ENCODE measurements at regions not wholly inside any gene's neighbourhood (a gene's known extent, or its start where the extent isn't known, plus 50 kb on each side); places are given as distances from the start of the nearest gene placed in this dataset.

DNA sequence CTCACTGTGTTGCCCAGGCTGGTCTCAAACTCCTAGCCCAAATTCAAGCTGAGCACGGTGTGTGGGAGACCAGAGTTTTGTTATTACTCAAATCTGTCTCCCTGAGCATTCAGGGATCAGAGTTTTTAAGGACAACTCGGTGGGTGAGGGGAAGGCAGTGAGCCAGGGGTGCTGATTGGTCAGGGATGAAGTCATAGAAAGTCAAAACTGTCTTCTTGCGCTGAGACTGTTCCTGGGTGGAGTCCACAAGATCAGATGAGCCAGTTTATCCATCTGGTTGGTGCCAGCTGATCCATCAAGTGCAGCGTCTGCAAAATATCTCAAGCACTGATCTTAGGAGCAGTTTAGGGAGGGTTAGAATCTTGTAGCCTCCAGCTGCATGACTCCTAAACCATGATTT, 346.3 kb downstream of the TMEM114 start:
- no peaks in the 10 kb centered on the region for H3K36me3 Mint-ChIP-seq (ENCODE audit: low read depth)
- no peaks in the 10 kb centered on the region for H3K27me3 Mint-ChIP-seq (ENCODE audit: low read depth)
- CTCF ChIA-PET = no interaction called here
- no peak overlapping the region for H3K27ac Mint-ChIP-seq
- no peak for DNase-seq
- H3K4me3 Mint-ChIP-seq = no peak overlapping the region
- intact Hi-C loops (cut with micrococcal nuclease) = no loop called here
- H3K4me1 Mint-ChIP-seq (ENCODE audit: low read depth) = no peaks in the 10 kb centered on the region
- H3K9me3 Mint-ChIP-seq = no peaks in the 10 kb centered on the region

DNA sequence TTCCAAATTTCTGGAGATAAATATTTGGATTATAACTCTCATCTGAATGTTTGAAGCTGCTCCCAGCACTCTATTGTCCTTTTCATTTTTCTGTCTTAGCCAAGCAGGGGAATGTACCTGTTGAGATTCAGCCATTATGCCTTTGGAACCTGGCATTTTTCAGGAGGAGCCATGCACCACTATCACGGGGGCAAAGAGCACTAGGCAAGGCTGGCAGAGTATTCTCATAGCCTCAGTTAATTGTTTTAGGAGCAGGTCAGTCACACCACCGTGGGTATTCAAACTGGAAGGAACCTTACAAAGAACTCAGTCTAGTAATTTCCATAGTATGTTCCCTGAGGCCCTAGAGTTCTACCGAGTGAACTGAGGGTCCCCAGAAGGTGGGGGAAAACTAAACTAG, 348.9 kb downstream of the TMEM114 start:
- no peaks in the 10 kb centered on the region for H3K4me1 Mint-ChIP-seq (ENCODE audit: low read depth)

DNA sequence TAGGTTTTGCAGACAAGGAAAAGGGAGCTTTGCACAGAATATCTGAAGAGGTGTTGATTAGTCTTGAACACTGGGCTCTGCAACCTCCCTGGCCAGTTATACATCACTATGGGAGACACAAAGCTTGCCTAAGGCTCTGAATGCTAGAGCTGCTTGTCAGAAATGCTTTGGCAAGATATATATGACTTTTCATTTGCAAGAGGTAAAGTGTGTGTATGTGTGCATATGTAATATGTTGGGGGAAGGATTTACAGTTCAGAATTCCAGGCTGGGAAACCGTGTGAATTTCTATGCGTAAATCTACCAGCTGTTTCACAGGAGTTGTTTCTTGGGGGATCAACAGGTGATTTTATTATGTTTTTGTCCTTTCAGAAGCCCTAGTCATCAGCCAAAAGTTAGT, 350.9 kb downstream of the TMEM114 start:
- H3K4me1 Mint-ChIP-seq (ENCODE audit: low read depth) = no peaks in the 10 kb centered on the region
- DNase-seq = no peak
- H3K4me3 Mint-ChIP-seq = no peak overlapping the region
- peaks cover 3% of the 10 kb centered on the region for H3K9me3 Mint-ChIP-seq
- no peak overlapping the region for H3K27ac Mint-ChIP-seq
- CTCF ChIA-PET = no interaction called here
- H3K36me3 Mint-ChIP-seq (ENCODE audit: low read depth) = no peaks in the 10 kb centered on the region
- H3K27me3 Mint-ChIP-seq (ENCODE audit: low read depth) = no peaks in the 10 kb centered on the region
- intact Hi-C loops (cut with micrococcal nuclease) = no loop called here

More for the DNA sequence above, 348.9 kb downstream of the TMEM114 start:
- H3K27me3 Mint-ChIP-seq (ENCODE audit: low read depth) = no peaks in the 10 kb centered on the region
- no peak overlapping the region for H3K27ac Mint-ChIP-seq
- H3K9me3 Mint-ChIP-seq = no peaks in the 10 kb centered on the region
- CTCF ChIA-PET = no interaction called here
- DNase-seq = no peak
- intact Hi-C loops (cut with micrococcal nuclease) = no loop called here
- no peak overlapping the region for H3K4me3 Mint-ChIP-seq
- H3K36me3 Mint-ChIP-seq (ENCODE audit: low read depth) = no peaks in the 10 kb centered on the region

DNA sequence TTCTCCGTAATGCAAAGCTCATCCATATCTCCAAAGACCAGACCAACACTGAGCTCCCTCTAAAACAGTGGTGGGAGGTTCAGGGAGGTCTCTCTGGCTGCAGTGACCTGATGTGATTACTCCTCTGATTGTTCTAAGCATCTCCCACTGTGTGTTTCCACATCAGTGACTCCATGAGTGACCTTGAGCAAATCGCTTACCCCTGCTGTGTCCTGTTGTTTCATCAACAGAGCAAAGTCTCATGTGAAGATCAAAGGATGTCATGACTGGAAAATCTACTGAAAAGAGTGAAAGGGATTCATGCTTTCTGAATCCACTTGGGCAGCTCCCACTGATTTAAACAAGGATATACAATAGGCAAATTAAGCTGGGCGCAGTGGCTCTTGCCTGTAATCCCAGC, 352.9 kb downstream of the TMEM114 start:
- CTCF ChIA-PET = no interaction called here
- Mint-ChIP-seq H3K4me1 (ENCODE audit: low read depth) (no peaks in the 10 kb centered on the region), H3K36me3 (ENCODE audit: low read depth) (no peaks in the 10 kb centered on the region), H3K4me3 (no peak overlapping the region), H3K9me3 (peaks cover 3% of the 10 kb centered on the region), H3K27me3 (ENCODE audit: low read depth) (no peaks in the 10 kb centered on the region), H3K27ac (no peak overlapping the region)
- intact Hi-C loops (cut with micrococcal nuclease) = no loop called here
- DNase-seq = no peak

DNA sequence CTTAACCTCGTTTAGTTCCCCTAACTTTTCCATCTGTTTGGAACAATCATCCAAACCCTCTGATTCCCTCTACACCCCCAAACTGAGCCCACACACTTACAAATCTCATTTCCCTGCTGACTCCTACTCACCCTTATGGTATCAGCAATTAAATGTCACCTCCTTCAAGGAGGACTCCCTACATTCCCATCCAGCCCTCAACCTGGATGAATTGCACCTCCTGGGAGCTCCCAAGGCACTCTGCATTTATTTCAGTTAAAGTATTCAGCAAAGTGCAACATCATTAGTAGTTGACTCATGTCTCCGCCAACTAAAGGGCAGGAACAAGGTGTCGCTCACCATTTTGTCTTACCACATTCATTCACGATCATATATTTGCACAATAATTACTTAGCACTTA, 353.5 kb downstream of the TMEM114 start:
- H3K27me3 Mint-ChIP-seq (ENCODE audit: low read depth) = no peaks in the 10 kb centered on the region
- H3K4me1 Mint-ChIP-seq (ENCODE audit: low read depth) = no peaks in the 10 kb centered on the region
- CTCF ChIA-PET = no interaction called here
- intact Hi-C loops (cut with micrococcal nuclease) = no loop called here
- H3K27ac Mint-ChIP-seq = no peak overlapping the region
- H3K9me3 Mint-ChIP-seq = peaks cover 4% of the 10 kb centered on the region
- no peak for DNase-seq
- no peak overlapping the region for H3K4me3 Mint-ChIP-seq
- H3K36me3 Mint-ChIP-seq (ENCODE audit: low read depth) = no peaks in the 10 kb centered on the region

DNA sequence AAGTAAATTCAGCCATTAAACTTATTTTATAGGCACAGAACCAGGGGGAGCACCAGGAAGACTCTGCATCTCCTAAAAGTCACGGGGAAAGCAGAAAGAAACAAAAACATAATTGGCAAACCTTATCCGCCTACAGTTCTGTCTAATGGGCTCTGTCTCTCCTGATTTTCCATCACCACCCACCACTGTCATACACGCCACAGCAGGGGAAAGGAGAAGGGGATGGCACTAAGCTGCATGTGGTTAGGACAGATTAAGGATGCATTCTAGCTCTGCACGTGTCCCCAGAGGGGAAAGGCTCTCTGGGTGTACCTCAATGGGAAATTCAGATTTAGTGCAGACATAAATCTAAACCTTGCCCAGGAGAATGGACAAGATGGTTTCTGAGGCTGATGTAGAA, 359.8 kb downstream of the TMEM114 start:
- Mint-ChIP-seq H3K9me3 (peaks cover 4% of the 10 kb centered on the region), H3K4me3 (no peak overlapping the region), H3K27me3 (ENCODE audit: low read depth) (no peaks in the 10 kb centered on the region), H3K36me3 (ENCODE audit: low read depth) (no peaks in the 10 kb centered on the region), H3K27ac (no peak overlapping the region), H3K4me1 (ENCODE audit: low read depth) (no peaks in the 10 kb centered on the region)
- intact Hi-C loops (cut with micrococcal nuclease) = no loop called here
- no peak for DNase-seq
- CTCF ChIA-PET = no interaction called here

DNA sequence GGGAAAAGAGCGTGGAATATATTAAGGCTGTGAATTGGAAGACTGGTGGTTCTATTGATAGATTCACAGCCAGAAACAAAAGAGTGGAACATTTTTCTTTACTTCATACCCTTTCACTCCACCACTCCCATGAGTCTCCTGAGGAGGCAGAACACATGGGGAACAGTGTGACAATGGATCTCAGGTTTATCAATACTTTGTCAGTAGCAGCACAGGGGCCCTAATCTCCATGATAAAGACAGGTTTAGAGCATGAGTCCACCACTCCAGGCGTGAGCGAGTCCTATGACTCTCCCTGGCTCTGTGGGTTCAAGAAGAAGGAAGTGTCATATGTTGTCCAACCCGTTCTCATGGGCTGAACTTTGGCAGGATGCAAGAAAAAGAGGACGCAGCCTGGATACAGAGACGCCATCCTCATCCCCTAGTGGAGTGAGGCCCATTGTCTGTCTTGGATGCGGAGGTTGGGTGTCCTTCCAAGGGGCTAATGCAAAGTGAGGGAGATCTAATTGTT, 361.2 kb downstream of the TMEM114 start:
- no peaks in the 10 kb centered on the region for H3K27me3 Mint-ChIP-seq (ENCODE audit: low read depth)
- intact Hi-C loops (cut with micrococcal nuclease) = no loop called here
- H3K9me3 Mint-ChIP-seq = peaks cover 4% of the 10 kb centered on the region
- DNase-seq = no peak
- CTCF ChIA-PET = no interaction called here
- no peaks in the 10 kb centered on the region for H3K4me1 Mint-ChIP-seq (ENCODE audit: low read depth)
- no peak overlapping the region for H3K27ac Mint-ChIP-seq
- no peaks in the 10 kb centered on the region for H3K36me3 Mint-ChIP-seq (ENCODE audit: low read depth)
- H3K4me3 Mint-ChIP-seq = no peak overlapping the region

DNA sequence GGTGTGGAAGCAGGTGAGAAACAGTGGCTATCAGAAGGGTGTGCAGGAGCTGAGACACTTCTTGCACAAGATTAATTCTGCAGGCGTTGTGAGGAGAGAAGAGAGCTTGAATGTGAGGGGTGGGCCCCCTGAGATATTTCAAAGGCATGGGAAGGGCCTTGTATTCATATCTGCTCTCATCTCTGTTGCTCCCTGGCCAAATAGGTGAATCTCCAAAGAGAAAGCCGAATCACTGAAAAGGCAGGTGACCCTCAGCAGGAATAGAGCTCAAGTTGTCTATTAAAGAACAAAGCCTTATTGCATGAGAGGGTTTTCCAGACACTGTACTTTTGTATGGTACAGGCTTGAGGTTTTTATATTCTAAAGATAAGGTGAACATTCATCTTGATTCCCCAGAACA, 373.1 kb downstream of the TMEM114 start:
- Mint-ChIP-seq H3K27ac (no peak overlapping the region), H3K4me3 (no peak overlapping the region), H3K27me3 (ENCODE audit: low read depth) (no peaks in the 10 kb centered on the region), H3K4me1 (ENCODE audit: low read depth) (no peaks in the 10 kb centered on the region), H3K36me3 (ENCODE audit: low read depth) (no peaks in the 10 kb centered on the region), H3K9me3 (peaks cover 10% of the 10 kb centered on the region)
- intact Hi-C loops (cut with micrococcal nuclease) = no loop called here
- CTCF ChIA-PET = no interaction called here
- DNase-seq = no peak

DNA sequence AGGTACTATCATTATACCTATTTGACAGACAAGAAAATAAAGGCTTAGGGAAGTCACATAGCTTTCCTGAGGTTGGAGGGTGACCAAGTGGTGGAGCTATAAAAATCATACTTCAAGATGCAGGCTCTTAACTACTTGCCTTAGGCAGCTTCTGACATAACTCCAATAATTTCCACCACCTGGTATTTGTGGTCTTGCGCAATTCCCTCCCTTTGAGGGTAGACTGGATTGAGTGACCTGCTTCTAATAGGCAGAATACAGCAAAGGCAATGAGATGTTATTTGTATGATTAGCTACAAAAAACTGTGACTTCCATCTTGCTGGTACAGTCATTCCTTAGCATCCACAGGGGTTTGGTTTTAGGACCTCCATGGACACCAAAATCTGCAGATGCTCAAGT, 385.5 kb downstream of the TMEM114 start:
- no peaks in the 10 kb centered on the region for H3K4me1 Mint-ChIP-seq (ENCODE audit: low read depth)
- peaks cover 6% of the 10 kb centered on the region for H3K9me3 Mint-ChIP-seq
- H3K36me3 Mint-ChIP-seq (ENCODE audit: low read depth) = no peaks in the 10 kb centered on the region
- no peak for DNase-seq
- no peak overlapping the region for H3K4me3 Mint-ChIP-seq
- no peak overlapping the region for H3K27ac Mint-ChIP-seq
- CTCF ChIA-PET = interaction anchor here (0.6 kb wide), 1 partner anchor 692 kb away, joined by 3 read pairs; no protein-coding TSS in a partner anchor
- no peaks in the 10 kb centered on the region for H3K27me3 Mint-ChIP-seq (ENCODE audit: low read depth)
- intact Hi-C loops (cut with micrococcal nuclease) = no loop called here

DNA sequence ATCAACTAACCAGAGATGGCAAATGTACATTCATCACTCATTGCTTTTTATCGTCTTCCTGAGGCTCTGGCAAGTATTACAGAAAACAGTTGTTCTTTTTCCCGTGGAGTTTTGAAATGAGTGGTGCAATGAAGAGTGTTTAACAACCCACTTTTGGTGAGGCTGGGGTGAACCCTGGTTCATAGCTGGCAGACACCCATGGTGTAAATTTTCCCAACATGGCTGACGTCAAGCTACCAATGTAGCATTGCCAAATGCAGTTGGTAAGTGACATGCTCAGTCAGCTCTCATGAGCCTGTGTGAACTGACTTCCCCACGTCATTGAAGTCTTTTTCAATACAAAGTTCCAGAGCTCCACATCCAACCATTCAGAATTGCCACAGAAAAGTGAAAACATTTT, 386.2 kb downstream of the TMEM114 start:
- Mint-ChIP-seq H3K27ac (no peak overlapping the region), H3K9me3 (peaks cover 6% of the 10 kb centered on the region), H3K4me3 (no peak overlapping the region), H3K36me3 (ENCODE audit: low read depth) (no peaks in the 10 kb centered on the region), H3K27me3 (ENCODE audit: low read depth) (no peaks in the 10 kb centered on the region), H3K4me1 (ENCODE audit: low read depth) (no peaks in the 10 kb centered on the region)
- DNase-seq = no peak
- CTCF ChIA-PET = interaction anchor here (0.6 kb wide), 1 partner anchor 691 kb away, joined by 3 read pairs; no protein-coding TSS in a partner anchor
- intact Hi-C loops (cut with micrococcal nuclease) = no loop called here

DNA sequence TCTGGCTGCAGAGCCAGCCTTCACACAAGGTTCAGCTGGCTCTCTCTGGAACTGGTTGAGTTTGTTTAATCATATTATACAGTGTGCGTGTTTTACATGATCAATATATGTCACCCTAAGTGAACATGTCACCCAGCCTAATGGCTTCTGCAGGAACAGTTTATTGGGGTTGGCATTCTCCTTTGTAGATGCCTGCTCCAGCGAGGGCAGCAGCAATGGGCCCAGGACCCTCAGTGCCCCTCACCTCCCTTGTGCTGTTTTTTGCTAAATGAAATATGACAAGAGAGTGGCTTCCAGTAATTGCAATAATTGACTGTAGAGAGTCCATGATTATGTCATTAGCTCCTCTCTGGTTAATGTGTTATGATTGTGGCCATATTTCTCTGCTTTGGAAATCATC, 387.2 kb downstream of the TMEM114 start:
- Mint-ChIP-seq H3K27ac (no peak overlapping the region), H3K4me1 (ENCODE audit: low read depth) (no peaks in the 10 kb centered on the region), H3K36me3 (ENCODE audit: low read depth) (no peaks in the 10 kb centered on the region), H3K9me3 (peaks cover 6% of the 10 kb centered on the region), H3K27me3 (ENCODE audit: low read depth) (no peaks in the 10 kb centered on the region), H3K4me3 (no peak overlapping the region)
- CTCF ChIA-PET = no interaction called here
- intact Hi-C loops (cut with micrococcal nuclease) = no loop called here
- DNase-seq = no peak

DNA sequence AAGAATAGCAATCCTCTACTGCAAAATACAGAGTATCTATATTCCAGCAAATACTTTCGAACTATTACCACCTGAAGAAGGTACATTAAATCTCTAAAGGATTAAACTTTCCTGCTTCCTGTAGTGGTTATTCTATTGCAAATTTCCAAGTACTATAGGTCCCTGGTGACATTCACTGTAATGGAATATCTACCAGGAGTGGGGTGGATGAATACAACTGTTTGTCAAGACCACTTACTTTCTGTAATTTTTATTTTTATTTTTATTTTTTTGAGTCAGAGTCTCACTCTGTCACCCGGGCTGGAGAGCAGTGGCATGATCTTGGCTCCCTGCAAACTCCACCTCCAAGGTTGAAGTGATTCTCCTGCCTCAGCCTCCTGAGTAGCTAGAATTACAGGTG, 389.5 kb downstream of the TMEM114 start:
- Mint-ChIP-seq H3K9me3 (peaks cover 6% of the 10 kb centered on the region), H3K27me3 (ENCODE audit: low read depth) (no peaks in the 10 kb centered on the region), H3K27ac (no peak overlapping the region), H3K36me3 (ENCODE audit: low read depth) (no peaks in the 10 kb centered on the region), H3K4me3 (no peak overlapping the region), H3K4me1 (ENCODE audit: low read depth) (no peaks in the 10 kb centered on the region)
- CTCF ChIA-PET = no interaction called here
- intact Hi-C loops (cut with micrococcal nuclease) = no loop called here
- DNase-seq = no peak

DNA sequence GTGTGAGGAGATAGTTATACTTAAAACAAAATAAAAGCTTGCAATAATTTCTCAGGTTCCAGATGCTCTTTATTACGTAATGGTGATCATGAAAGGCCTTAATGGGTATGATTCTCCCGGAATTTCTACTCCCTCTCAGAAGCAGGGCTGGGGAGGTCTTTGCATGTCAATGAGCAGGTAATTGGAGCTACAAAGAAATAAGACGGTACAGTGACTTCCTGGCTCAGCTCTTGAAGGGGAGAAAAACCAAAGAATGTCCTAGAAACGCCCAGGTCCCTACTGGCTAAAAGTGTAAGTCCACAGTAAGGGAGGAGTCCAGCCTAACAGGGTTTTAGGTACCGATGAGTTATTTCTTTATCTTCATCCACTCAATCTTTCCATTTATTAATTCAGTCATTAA, 390.9 kb downstream of the TMEM114 start:
- CTCF ChIA-PET = interaction anchor here (0.6 kb wide), 1 partner anchor 329 kb away, joined by 3 read pairs; no protein-coding TSS in a partner anchor
- Mint-ChIP-seq H3K4me1 (ENCODE audit: low read depth) (no peaks in the 10 kb centered on the region), H3K27ac (no peak overlapping the region), H3K9me3 (peaks cover 6% of the 10 kb centered on the region), H3K27me3 (ENCODE audit: low read depth) (no peaks in the 10 kb centered on the region), H3K36me3 (ENCODE audit: low read depth) (no peaks in the 10 kb centered on the region), H3K4me3 (no peak overlapping the region)
- intact Hi-C loops (cut with micrococcal nuclease) = no loop called here
- DNase-seq = no peak

DNA sequence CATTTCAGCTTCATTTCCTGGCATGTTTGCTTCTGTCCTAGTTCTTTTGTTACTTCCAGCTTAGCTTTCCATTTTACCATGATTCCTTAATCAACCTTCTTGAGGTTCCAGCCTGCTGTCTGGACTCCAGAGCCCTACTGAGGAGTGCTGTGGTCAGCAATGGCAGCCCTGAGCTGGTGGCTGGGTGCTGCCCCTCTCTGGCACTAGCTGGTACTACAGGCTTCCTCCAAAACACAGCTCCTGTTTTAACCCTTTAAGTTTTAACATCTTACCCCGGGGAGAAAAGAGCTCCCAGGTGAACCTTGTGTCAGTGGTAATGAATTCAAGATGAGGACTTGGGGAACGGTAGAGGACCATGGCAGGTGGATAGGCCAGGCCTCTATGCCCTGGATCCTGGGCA, 395.5 kb downstream of the TMEM114 start:
- CTCF ChIA-PET = interaction anchor here (0.7 to 0.9 kb wide), 2 partner anchors 37 to 112 kb away, joined by 3 read pairs; no protein-coding TSS in a partner anchor
- no peaks in the 10 kb centered on the region for H3K4me1 Mint-ChIP-seq (ENCODE audit: low read depth)
- intact Hi-C loops (cut with micrococcal nuclease) = no loop called here
- H3K36me3 Mint-ChIP-seq (ENCODE audit: low read depth) = no peaks in the 10 kb centered on the region
- DNase-seq = no peak
- H3K9me3 Mint-ChIP-seq = peaks cover 9% of the 10 kb centered on the region
- no peak overlapping the region for H3K4me3 Mint-ChIP-seq
- H3K27ac Mint-ChIP-seq = no peak overlapping the region
- H3K27me3 Mint-ChIP-seq (ENCODE audit: low read depth) = no peaks in the 10 kb centered on the region
